ENCODE measurements at regions not wholly inside any gene's neighbourhood (a gene's known extent, or its start where the extent isn't known, plus 50 kb on each side); places are given as distances from the start of the nearest gene placed in this dataset.
"Not testable (repeated sequence)": the region's sequence is repeated elsewhere in the genome, so short reads cannot be mapped to it uniquely, and the experiment has no call there.

- no peak for DNase-seq (ENCODE audit: low spot score)
These were observed 811.1 kb downstream of the KCNJ18 start for GRCh38 chr17:22503322-22503899.

- DNase-seq (ENCODE audit: low spot score): no peak
These were observed 813.3 kb downstream of the KCNJ18 start for GRCh38 chr17:22505660-22506059.

GRCh38 chr17:22506231-22506630 lies 813.9 kb downstream of the KCNJ18 start:
- no peak for DNase-seq (ENCODE audit: low spot score)

DNA sequence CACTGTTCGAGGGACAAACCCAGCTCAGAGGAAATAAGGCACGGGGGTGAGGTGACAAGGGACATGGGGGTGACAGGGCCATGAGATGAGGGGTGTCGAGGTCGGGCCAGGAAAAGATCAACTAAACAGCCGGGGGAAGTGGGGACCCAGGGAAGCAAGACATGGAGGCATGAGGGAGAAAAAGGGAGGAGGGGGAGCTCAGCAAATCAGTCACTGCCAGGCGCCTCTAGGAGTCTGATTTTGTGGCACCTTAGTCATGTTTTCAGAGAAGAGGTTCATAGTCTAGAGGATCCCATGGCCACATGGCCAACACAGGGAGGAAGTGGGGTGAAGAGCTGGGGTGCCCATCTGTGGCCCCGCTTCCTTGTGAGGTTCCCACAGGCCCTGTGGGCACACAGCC lies 814.5 kb downstream of the KCNJ18 start:
- DNase-seq (ENCODE audit: low spot score): no peak

- DNase-seq (ENCODE audit: low spot score): peak; percentile 44
These were observed 815.5 kb downstream of the KCNJ18 start for GRCh38 chr17:22507823-22508222.

- DNase-seq (ENCODE audit: low spot score): no peak
These were observed 818.2 kb downstream of the KCNJ18 start for GRCh38 chr17:22510504-22510903.

GRCh38 chr17:22511431-22511830 lies 819.1 kb downstream of the KCNJ18 start:
- DNase-seq (ENCODE audit: low spot score): no peak

- DNase-seq (ENCODE audit: low spot score): no peak
These were observed 819.7 kb downstream of the KCNJ18 start for GRCh38 chr17:22512057-22512456.

- no peak for DNase-seq (ENCODE audit: low spot score)
These were observed 820.2 kb downstream of the KCNJ18 start for GRCh38 chr17:22512506-22512905.

DNA sequence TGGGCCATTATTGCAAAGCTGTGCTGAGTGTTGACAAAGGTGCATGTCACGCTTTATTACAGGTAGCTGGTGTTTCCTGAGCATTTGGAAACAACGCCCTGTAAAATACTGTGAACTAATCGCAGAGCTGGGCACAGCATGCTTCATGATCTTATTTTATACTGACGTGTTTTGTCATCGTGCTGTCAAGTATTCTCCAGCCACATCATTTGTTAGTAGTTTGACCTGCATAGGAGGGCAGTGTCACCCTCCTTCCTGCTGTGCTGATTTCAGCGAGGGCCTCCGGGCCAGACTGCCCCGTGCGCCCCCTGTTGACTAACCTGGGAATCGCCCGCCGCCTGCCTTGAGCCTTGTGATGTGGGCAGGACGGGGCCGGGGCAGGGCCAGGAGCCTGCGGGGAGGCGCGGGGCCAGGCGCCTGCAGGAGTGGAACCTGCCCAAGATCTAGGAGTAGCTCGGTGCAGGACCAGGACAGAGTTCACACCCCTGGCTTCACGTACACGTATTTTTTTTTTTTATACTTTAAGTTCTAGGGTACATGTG lies 820.7 kb downstream of the KCNJ18 start:
- DNase-seq (ENCODE audit: low spot score): peak; percentile 2

DNA sequence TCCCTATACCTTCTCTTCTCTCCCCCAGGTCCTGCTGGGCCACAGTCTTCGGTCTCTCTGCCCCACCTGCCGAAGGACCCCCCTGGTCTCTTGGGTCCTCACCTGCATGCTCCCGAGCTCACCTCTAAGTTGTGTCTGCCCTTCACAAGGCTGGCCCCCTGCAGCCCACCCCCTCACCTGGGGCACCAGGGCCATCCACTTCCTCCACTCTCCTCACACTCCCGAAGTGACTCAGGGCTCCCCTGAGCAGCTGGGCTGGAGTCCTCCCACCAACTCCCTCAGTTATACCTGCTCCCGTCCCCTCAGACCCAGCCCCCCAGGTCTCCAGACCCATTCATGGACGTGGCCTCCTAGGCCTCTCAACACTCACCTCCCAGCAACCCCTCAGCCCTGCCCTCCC lies 822.0 kb downstream of the KCNJ18 start:
- DNase-seq (ENCODE audit: low spot score): no peak

GRCh38 chr17:22514767-22515320 lies 822.5 kb downstream of the KCNJ18 start:
- no peak for DNase-seq (ENCODE audit: low spot score)

DNA sequence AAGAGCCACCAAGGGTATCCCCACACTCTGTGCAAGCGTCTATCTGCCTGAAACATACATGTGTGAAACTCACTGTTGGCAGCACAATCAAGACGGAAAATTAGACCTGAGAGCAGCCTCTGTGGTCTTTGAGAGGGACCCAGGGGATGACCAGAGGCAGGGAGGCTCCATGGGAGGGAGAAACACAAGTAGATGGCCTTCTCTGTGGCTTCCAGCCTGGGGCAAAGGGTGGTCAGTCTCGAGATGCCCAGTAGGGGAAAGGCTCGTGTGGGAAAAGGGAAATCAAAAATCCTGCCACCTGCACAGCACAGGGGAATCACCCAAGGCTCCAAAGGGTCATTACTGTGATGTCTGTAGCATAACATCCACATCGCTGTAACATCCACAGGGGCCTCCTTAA lies 823.3 kb downstream of the KCNJ18 start:
- no peak for DNase-seq (ENCODE audit: low spot score)

- DNase-seq (ENCODE audit: low spot score): no peak
These were observed 824.7 kb downstream of the KCNJ18 start for GRCh38 chr17:22516861-22517636.

GRCh38 chr17:22517716-22518115 lies 825.4 kb downstream of the KCNJ18 start:
- no peak for DNase-seq (ENCODE audit: low spot score)

- DNase-seq (ENCODE audit: low spot score): no peak
These were observed 825.9 kb downstream of the KCNJ18 start for GRCh38 chr17:22518185-22518584.

GRCh38 chr17:22548873-22549272 lies 856.5 kb downstream of the KCNJ18 start:
- DNase-seq (ENCODE audit: low spot score): not testable (repeated sequence)

GRCh38 chr17:22551695-22552415 lies 859.5 kb downstream of the KCNJ18 start:
- DNase-seq (ENCODE audit: low spot score): not testable (repeated sequence)

GRCh38 chr17:22569459-22570143 lies 877.3 kb downstream of the KCNJ18 start:
- DNase-seq (ENCODE audit: low spot score): no peak

GRCh38 chr17:22570144-22570845 lies 878.0 kb downstream of the KCNJ18 start:
- DNase-seq (ENCODE audit: low spot score): no peak

DNA sequence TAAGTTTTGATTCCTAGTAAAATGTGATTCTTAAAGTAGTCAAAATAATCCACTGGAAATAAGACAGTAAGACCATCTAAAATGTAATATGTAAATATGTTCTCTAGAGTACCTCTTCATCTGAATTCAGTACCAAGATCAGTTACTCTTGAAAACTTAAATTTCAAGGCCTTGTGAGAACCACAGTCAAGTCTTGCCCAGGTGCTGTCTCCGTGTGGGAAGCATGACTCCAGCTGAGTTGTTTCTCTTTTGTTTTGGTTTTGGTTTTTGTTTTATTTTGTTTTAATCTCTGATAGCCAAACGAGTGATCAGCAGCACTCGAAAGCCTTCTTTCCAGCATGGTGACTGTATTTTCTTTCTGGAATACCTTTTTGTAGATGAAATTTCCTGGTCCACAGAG lies 907.0 kb downstream of the KCNJ18 start:
- DNase-seq (ENCODE audit: low spot score): no peak

Data from NAMALWA (cell line).